Caco-2 (cell line): ENCODE measurements at regions not wholly inside any gene's neighbourhood (a gene's known extent, or its start where the extent isn't known, plus 50 kb on each side); places are given as distances from the start of the nearest gene placed in this dataset.

Experiments used
- BruUV-seq: library from RNA; stranded (reverse); fragments of 400-500 nt; replicated peaks from 2 replicates; lab custom pipeline; 2021; lab: Mats Ljungman, UMichigan
- CTCF ChIA-PET: fragments of 300-600 bp; sonication (Branson Sonifier 250); formaldehyde crosslinking; loops from one replicate; lab custom pipeline; 2022; ENCODE audit warnings: antibody characterized with exemption; lab: Charles Lee
- POLR2A ChIA-PET: fragments of 300-600 bp; sonication (Branson Sonifier 250); formaldehyde crosslinking; loops from one replicate; lab custom pipeline; 2022; ENCODE audit warnings: antibody characterized with exemption; lab: Charles Lee
- DNase-seq, 2 experiments: peaks; one replicate each; pipeline versions ENCODE4 v3.0.0 to v3.0.0-alpha.2; 2020 to 2022
- H3K27me3 ChIP-seq: replicated peaks from 2 replicates; pipeline ENCODE4 v1.6.0; 2011; ENCODE audit warnings: low read length; ENCODE audit not compliant: control insufficient read depth, insufficient read depth
- H3K36me3 ChIP-seq: 2 replicates; pipeline ENCODE4 v1.5.1; 2011; ENCODE audit warnings: low read length; ENCODE audit not compliant: control insufficient read depth, insufficient read depth
- H3K4me1 ChIP-seq: fragments of 250-450 bp; sonication (Bioruptor Pico); 2 replicates; pipeline ENCODE4 v1.5.1; 2020; ENCODE audit warnings: mild to moderate bottlenecking
- H3K4me3 ChIP-seq: 2 replicates; pipeline ENCODE4 v1.5.1; 2011; ENCODE audit warnings: low read depth, mild to moderate bottlenecking, control low read depth, low read length
- H3K9me3 ChIP-seq: fragments of 250-450 bp; sonication (Bioruptor Pico); 2 replicates; pipeline ENCODE4 v1.5.1; 2020; ENCODE audit warnings: mild to moderate bottlenecking, moderate library complexity
- H3K27ac Mint-ChIP-seq: one replicate; pipeline ENCODE4 v1.8.0; 2022; ENCODE audit warnings: mixed read lengths; ENCODE audit not compliant: unreplicated experiment
- H3K27me3 Mint-ChIP-seq: one replicate; pipeline ENCODE4 v1.8.0; 2022; ENCODE audit warnings: mixed read lengths; ENCODE audit not compliant: insufficient read depth, unreplicated experiment
- H3K36me3 Mint-ChIP-seq: one replicate; pipeline ENCODE4 v1.8.0; 2022; ENCODE audit warnings: mild to moderate bottlenecking, mixed read lengths; ENCODE audit not compliant: insufficient read depth, unreplicated experiment
- H3K4me1 Mint-ChIP-seq: one replicate; pipeline ENCODE4 v1.8.0; 2022; ENCODE audit warnings: low read depth, mixed read lengths; ENCODE audit not compliant: unreplicated experiment
- H3K4me3 Mint-ChIP-seq: one replicate; pipeline ENCODE4 v1.8.0; 2022; ENCODE audit warnings: mild to moderate bottlenecking, moderate library complexity, mixed read lengths; ENCODE audit not compliant: unreplicated experiment
- H3K9me3 Mint-ChIP-seq: one replicate; pipeline ENCODE4 v1.8.0; 2022; ENCODE audit warnings: mixed read lengths; ENCODE audit not compliant: unreplicated experiment
- CTCF ChIP-seq, 2 experiments: fragments of 200-600 bp in 1 of 2; IDR thresholded peaks; 1 replicate in 1 of 2; 2 replicates in 1 of 2; pipeline versions ENCODE4 v1.5.1 to v1.8.0; 2011 to 2022; ENCODE audit warnings: antibody characterized with exemption in 1 of 2, control low read depth in 1 of 2, inconsistent platforms in 1 of 2, low read depth in 1 of 2, low read length in 1 of 2, mild to moderate bottlenecking in 1 of 2, moderate library complexity in 1 of 2; ENCODE audit not compliant: insufficient read depth in 1 of 2, severe bottlenecking in 1 of 2, unreplicated experiment in 1 of 2
- intact Hi-C: fragments of 100-400 bp; cut with micrococcal nuclease; formaldehyde crosslinking; loops from one replicate; pipeline ENCODE4 v1.10.0; 2022; ENCODE audit not compliant: unreplicated experiment

- intact Hi-C loops, result no loop called here
- DNase-seq, result no peak
- Mint-ChIP-seq H3K27ac (no peak overlapping the region), H3K4me1 (peaks cover 9% of the 10 kb centered on the region), H3K9me3 (no peaks in the 10 kb centered on the region), H3K27me3 (no peaks in the 10 kb centered on the region), H3K4me3 (no peak overlapping the region), H3K36me3 (no peaks in the 10 kb centered on the region)
- ChIA-PET CTCF (no interaction called here), POLR2A (no interaction called here)
- no peak overlapping the region for H3K4me3 ChIP-seq
- no peaks in the 10 kb centered on the region for H3K36me3 ChIP-seq
- no peak for TF ChIP-seq CTCF (IDR thresholded peaks at IDR 0.05; ENCODE audit: insufficient read depth in 1 of 2, low read depth in 1 of 2, low read length in 1 of 2, severe bottlenecking in 1 of 2, unreplicated experiment in 1 of 2)
- no peaks in the 10 kb centered on the region for H3K27me3 ChIP-seq
- no peaks in the 10 kb centered on the region; the same call in 1 of the 2 replicates for H3K9me3 ChIP-seq
- BruUV-seq, result no TSS peak
- 0 out of 2 replicates have a peak, but pooled peaks cover 3% of the 10 kb centered on the region for H3K4me1 ChIP-seq
Measured at GRCh38 chr6:11284996-11285395, 52.5 kb upstream of the NEDD9 start.

- intact Hi-C loops, result no loop called here
- DNase-seq, result no peak
- Mint-ChIP-seq H3K27ac (no peak overlapping the region), H3K4me1 (peaks cover 5% of the 10 kb centered on the region), H3K36me3 (no peaks in the 10 kb centered on the region), H3K9me3 (no peaks in the 10 kb centered on the region), H3K27me3 (no peaks in the 10 kb centered on the region), H3K4me3 (no peak overlapping the region)
- 0 out of 2 replicates have a peak, but pooled peaks cover under 1% of the 10 kb centered on the region for H3K4me1 ChIP-seq
- no peaks in the 10 kb centered on the region for H3K36me3 ChIP-seq
- no peak overlapping the region for H3K4me3 ChIP-seq
- TF ChIP-seq CTCF (IDR thresholded peaks at IDR 0.05; ENCODE audit: insufficient read depth in 1 of 2, low read depth in 1 of 2, low read length in 1 of 2, severe bottlenecking in 1 of 2, unreplicated experiment in 1 of 2), result no peak
- CTCF ChIA-PET, result no interaction called here
- no peaks in the 10 kb centered on the region; the same call in 1 of the 2 replicates for H3K9me3 ChIP-seq
- POLR2A ChIA-PET, result no interaction called here
- H3K27me3 ChIP-seq, result no peaks in the 10 kb centered on the region
- no TSS peak for BruUV-seq
Measured at GRCh38 chr6:11283629-11284028, 51.2 kb upstream of the NEDD9 start.

DNA sequence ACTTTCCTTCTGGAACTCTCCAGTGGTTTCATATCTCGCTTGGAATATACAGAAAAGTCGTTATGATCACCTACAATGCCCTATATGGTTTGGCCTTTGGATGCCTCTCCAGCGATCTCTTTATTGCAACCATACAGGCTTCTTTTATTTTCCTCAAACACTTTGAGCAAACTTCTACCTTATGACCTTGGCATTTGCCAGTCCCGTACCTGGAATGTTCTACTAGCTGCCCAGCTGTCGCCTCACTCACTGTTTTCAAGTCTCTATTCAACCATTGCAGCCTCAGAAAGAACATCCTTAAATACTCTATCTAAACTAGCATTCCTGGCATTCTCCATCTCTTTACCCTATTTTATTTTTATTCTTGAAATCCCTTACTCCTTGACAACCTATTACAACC is 50.4 kb upstream of the NEDD9 start:
- Mint-ChIP-seq H3K4me3 (no peak overlapping the region), H3K27me3 (no peaks in the 10 kb centered on the region), H3K27ac (no peak overlapping the region), H3K4me1 (peaks cover 8% of the 10 kb centered on the region), H3K9me3 (no peaks in the 10 kb centered on the region), H3K36me3 (no peaks in the 10 kb centered on the region)
- ChIA-PET POLR2A (no interaction called here), CTCF (no interaction called here)
- Histone ChIP-seq H3K27me3 (no peaks in the 10 kb centered on the region), H3K4me1 (peaks cover 7% of the 10 kb centered on the region), H3K4me3 (no peak overlapping the region), H3K36me3 (no peaks in the 10 kb centered on the region), H3K9me3 (no peaks in the 10 kb centered on the region; the same call in 1 of the 2 replicates)
- no peak for DNase-seq
- intact Hi-C loops, result no loop called here
- TF ChIP-seq CTCF (IDR thresholded peaks at IDR 0.05; ENCODE audit: insufficient read depth in 1 of 2, low read depth in 1 of 2, low read length in 1 of 2, severe bottlenecking in 1 of 2, unreplicated experiment in 1 of 2), result no peak
- BruUV-seq, result no TSS peak
